Mucosa of descending colon (tissue), 3 donors: ENCODE measurements at regions not wholly inside any gene's neighbourhood (a gene's known extent, or its start where the extent isn't known, plus 50 kb on each side); places are given as distances from the start of the nearest gene placed in this dataset.

ENCODE experiments used
- ATAC-seq: fragments of 200-7000 bp; cut with Tn5 transposase; one replicate; pipeline ENCODE4 v1.9.1; 2020; ENCODE audit warnings: mild to moderate bottlenecking, moderate library complexity
- DNase-seq, 3 donors: peaks; one replicate each; pipeline ENCODE4 v3.0.0-alpha.2; 2020
- H3K36me3 ChIP-seq: fragments of 200-600 bp; one replicate; pipeline ENCODE4 v1.8.0; 2021; ENCODE audit warnings: low read depth, mild to moderate bottlenecking
- H3K4me1 ChIP-seq: fragments of 200-600 bp; one replicate; pipeline ENCODE4 v1.8.0; 2021; ENCODE audit warnings: low read depth, mild to moderate bottlenecking
- H3K4me3 ChIP-seq: fragments of 200-600 bp; one replicate; pipeline ENCODE4 v1.8.0; 2021; ENCODE audit warnings: mild to moderate bottlenecking
- H3K9me3 ChIP-seq: fragments of 200-600 bp; one replicate; pipeline ENCODE4 v1.8.0; 2021; ENCODE audit warnings: mild to moderate bottlenecking
- CTCF ChIP-seq: fragments of 200-600 bp; IDR thresholded peaks from one replicate; pipeline ENCODE4 v1.8.0; 2022; ENCODE audit warnings: antibody characterized with exemption, mild to moderate bottlenecking
- intact Hi-C, 2 donors: fragments of 100-400 bp; cut with DNase I in 1 of 2; cut with micrococcal nuclease in 1 of 2; formaldehyde crosslinking; loops; one replicate each; pipeline versions ENCODE4 v1.11.0 to v1.11.1; 2022; cut with DNase I, micrococcal nuclease
- donor health status: DM: no; HTN: no; CAD: no; lungs with moderate emphysema.
- donor health status: DM: no; HTN: no; CAD: no.
- donor health status: DM: no; HTN: yes; CAD: no.

GRCh38 chr7:49172639-49173038, 248.3 kb downstream of the CDC14C start:
- DNase-seq (no peak), ATAC-seq (no peak)
- Histone ChIP-seq H3K36me3 (no peaks in the 10 kb centered on the region), H3K4me3 (no peak overlapping the region), H3K4me1 (no peaks in the 10 kb centered on the region), H3K9me3 (no peaks in the 10 kb centered on the region)
- intact Hi-C loops = no loop called here
- no peak for TF ChIP-seq CTCF

GRCh38 chr7:49174396-49174795, 250.0 kb downstream of the CDC14C start:
- no peak for DNase-seq

GRCh38 chr7:49187543-49188268, 263.4 kb downstream of the CDC14C start:
- no peak for DNase-seq

More at GRCh38 chr7:49174396-49174795, 250.0 kb downstream of the CDC14C start:
- intact Hi-C loops = no loop called here
- TF ChIP-seq CTCF = no peak
- H3K4me3 ChIP-seq = no peak overlapping the region
- no peak for ATAC-seq
- no peaks in the 10 kb centered on the region for H3K36me3 ChIP-seq
- H3K9me3 ChIP-seq = no peaks in the 10 kb centered on the region
- no peaks in the 10 kb centered on the region for H3K4me1 ChIP-seq

GRCh38 chr7:49228426-49229098, 304.2 kb downstream of the CDC14C start:
- no peak for TF ChIP-seq CTCF
- no peaks in the 10 kb centered on the region for H3K4me1 ChIP-seq
- H3K36me3 ChIP-seq = no peaks in the 10 kb centered on the region
- intact Hi-C loops = no loop called here
- H3K9me3 ChIP-seq = no peaks in the 10 kb centered on the region
- H3K4me3 ChIP-seq = no peak overlapping the region
- DNase-seq (no peak), ATAC-seq (no peak)

More at GRCh38 chr7:49187543-49188268, 263.4 kb downstream of the CDC14C start:
- Histone ChIP-seq H3K36me3 (no peaks in the 10 kb centered on the region), H3K9me3 (no peaks in the 10 kb centered on the region), H3K4me3 (no peak overlapping the region), H3K4me1 (no peaks in the 10 kb centered on the region)
- intact Hi-C loops = no loop called here
- ATAC-seq = no peak
- TF ChIP-seq CTCF = no peak

- DNase-seq (no peak), ATAC-seq (no peak)
- no peak for TF ChIP-seq CTCF
- Histone ChIP-seq H3K4me3 (no peak overlapping the region), H3K9me3 (no peaks in the 10 kb centered on the region), H3K4me1 (no peaks in the 10 kb centered on the region), H3K36me3 (no peaks in the 10 kb centered on the region)
- intact Hi-C loops = no loop called here
Measured at GRCh38 chr7:49229246-49229645, 304.9 kb downstream of the CDC14C start.
